HCT116 (cell line): ENCODE measurements at regions not wholly inside any gene's neighbourhood (a gene's known extent, or its start where the extent isn't known, plus 50 kb on each side); places are given as distances from the start of the nearest gene placed in this dataset.

Experiments
- ATAC-seq: fragments of 200-7000 bp; cut with Tn5 transposase; 2 replicates; pipeline ENCODE4 v1.9.1; 2020; ENCODE audit warnings: mild to moderate bottlenecking, moderate library complexity
- BruUV-seq: library from RNA; stranded (reverse); fragments of 400-500 nt; replicated peaks from 2 replicates; lab custom pipeline; 2021; lab: Mats Ljungman, UMichigan
- CTCF ChIA-PET: fragments of 300-600 bp; sonication (Branson Sonifier 250); formaldehyde crosslinking; loops from one replicate; lab custom pipeline; 2021; ENCODE audit warnings: antibody characterized with exemption; lab: Charles Lee
- POLR2A ChIA-PET: fragments of 300-600, 350-600 bp; sonication (Branson Sonifier 250); formaldehyde crosslinking; loops from one replicate; lab custom pipeline; 2021; ENCODE audit warnings: antibody characterized with exemption; lab: Charles Lee
- RAD21 ChIA-PET, 2 experiments: fragments of 300-600 bp; sonication (Branson Sonifier 250); formaldehyde crosslinking; loops; one replicate each; lab custom pipeline; 2023; ENCODE audit warnings: low total read pairs in 2 of 2; ENCODE audit not compliant: uncharacterized antibody in 2 of 2, unreplicated experiment in 2 of 2, low non-redundant PET in 1 of 2; lab: Charles Lee
- DNase-seq: peaks from one replicate; pipeline ENCODE4 v3.0.0-alpha.2; 2010; ENCODE audit warnings: low read depth, low spot score
- H2AFZ ChIP-seq: fragments of 200-600 bp; shearing (Covaris generic), sonication (generic); 2 replicates; pipeline ENCODE4 v1.6.1; 2017; ENCODE audit warnings: low read depth, mixed run types, mixed read lengths, antibody characterized with exemption, low read length; ENCODE audit not compliant: poor library complexity, severe bottlenecking
- H3K27ac ChIP-seq: 2 replicates; pipeline ENCODE4 v1.5.1; 2012; ENCODE audit warnings: low read depth, low read length
- H3K27me3 ChIP-seq: fragments of 200-600 bp; sonication (generic); 2 replicates; pipeline ENCODE4 v1.6.1; 2016; ENCODE audit warnings: mixed run types, low read length, mixed read lengths; ENCODE audit not compliant: insufficient read depth
- H3K36me3 ChIP-seq, 2 experiments: fragments of 200-500 bp in 1 of 2; fragments of 200-600 bp in 1 of 2; sonication (Bioruptor generic) in 1 of 2; sonication (generic) in 1 of 2; 2 replicates each; pipeline versions ENCODE4 v1.5.1 to v1.6.1; 2014 to 2016; ENCODE audit warnings: low read length in 2 of 2, inconsistent platforms in 1 of 2, mixed read lengths in 1 of 2, mixed run types in 1 of 2; ENCODE audit not compliant: insufficient read depth in 2 of 2, control insufficient read depth in 1 of 2
- H3K4me1 ChIP-seq, 2 experiments: fragments of 200-600 bp in 1 of 2; sonication (generic) in 1 of 2; 2 replicates each; pipeline versions ENCODE4 v1.5.1 to v1.6.1; 2012 to 2017; ENCODE audit warnings: low read length in 2 of 2, inconsistent platforms in 1 of 2, mild to moderate bottlenecking in 1 of 2, mixed read lengths in 1 of 2, mixed run types in 1 of 2, moderate library complexity in 1 of 2; ENCODE audit not compliant: insufficient read depth in 2 of 2, control insufficient read depth in 1 of 2
- H3K4me2 ChIP-seq: fragments of 200-600 bp; sonication (generic); 2 replicates; pipeline ENCODE4 v1.6.1; 2017; ENCODE audit warnings: mixed run types, low read length, mixed read lengths
- H3K4me3 ChIP-seq, 2 experiments: fragments of 200-600 bp in 1 of 2; sonication (generic) in 1 of 2; replicated peaks in 1 of 2; 2 replicates each; pipeline ENCODE4 v1.5.1; 2011 to 2016; ENCODE audit warnings: low read length in 2 of 2, control low read depth in 1 of 2, low read depth in 1 of 2, mild to moderate bottlenecking in 1 of 2, mixed read lengths in 1 of 2, mixed run types in 1 of 2
- H3K79me2 ChIP-seq: fragments of 200-600 bp; sonication (generic); 2 replicates; pipeline ENCODE4 v1.6.1; 2017; ENCODE audit warnings: mild to moderate bottlenecking, mixed run types, low read length, moderate library complexity, mixed read lengths; ENCODE audit not compliant: insufficient read depth
- H3K9ac ChIP-seq: fragments of 200-600 bp; sonication (generic); 2 replicates; pipeline ENCODE4 v1.6.1; 2016; ENCODE audit warnings: low read length, mixed read lengths
- H3K9me2 ChIP-seq: fragments of 200-600 bp; sonication (generic), shearing (Covaris generic); 2 replicates; pipeline ENCODE4 v1.6.1; 2017; ENCODE audit warnings: mixed run types, mild to moderate bottlenecking, moderate library complexity; ENCODE audit not compliant: insufficient read depth
- H3K9me3 ChIP-seq, 2 experiments: fragments of 200-500 bp in 1 of 2; fragments of 200-600 bp in 1 of 2; sonication (Bioruptor generic) in 1 of 2; sonication (generic) in 1 of 2; 2 replicates each; pipeline ENCODE4 v1.6.1; 2014 to 2017; ENCODE audit warnings: low read length in 2 of 2, mixed read lengths in 2 of 2, inconsistent platforms in 1 of 2, low read depth in 1 of 2, mild to moderate bottlenecking in 1 of 2, mixed run types in 1 of 2, moderate library complexity in 1 of 2; ENCODE audit not compliant: control insufficient read depth in 1 of 2, insufficient read depth in 1 of 2
- H4K20me1 ChIP-seq: fragments of 200-600 bp; sonication (generic), shearing (Covaris generic); 2 replicates; pipeline ENCODE4 v1.6.1; 2017; ENCODE audit warnings: mixed run types, mild to moderate bottlenecking, moderate library complexity; ENCODE audit not compliant: insufficient read depth
- ATF3 ChIP-seq: IDR thresholded peaks from 2 replicates; pipeline ENCODE4 v1.6.1; 2012
- CEBPB ChIP-seq: IDR thresholded peaks from 2 replicates; pipeline ENCODE4 v1.6.1; 2012; ENCODE audit warnings: low read depth
- ELF1 ChIP-seq: IDR thresholded peaks from 2 replicates; pipeline ENCODE4 v1.6.1; 2012; ENCODE audit warnings: low read depth, borderline replicate concordance
- EZH2 ChIP-seq: fragments of 200-600 bp; sonication (generic); IDR thresholded peaks from 2 replicates; pipeline ENCODE4 v1.6.1; 2017; ENCODE audit warnings: antibody characterized with exemption, mixed run types
- FOSL1 ChIP-seq: IDR thresholded peaks from 2 replicates; pipeline ENCODE4 v1.6.1; 2012; ENCODE audit warnings: low read depth
- JUND ChIP-seq: IDR thresholded peaks from 2 replicates; pipeline ENCODE4 v1.6.1; 2012
- POLR2AphosphoS5 ChIP-seq: IDR thresholded peaks from 2 replicates; pipeline ENCODE4 v1.6.1; 2011; ENCODE audit warnings: mild to moderate bottlenecking, low read depth, low read length, moderate library complexity
- RAD21 ChIP-seq: IDR thresholded peaks from 2 replicates; pipeline ENCODE4 v1.6.1; 2012; ENCODE audit warnings: low read depth, mild to moderate bottlenecking
- SIN3A ChIP-seq: IDR thresholded peaks from 2 replicates; pipeline ENCODE4 v1.6.1; 2012; ENCODE audit warnings: low read depth
- SP1 ChIP-seq: IDR thresholded peaks from 2 replicates; pipeline ENCODE4 v1.6.1; 2012; ENCODE audit warnings: low read depth
- YY1 ChIP-seq: IDR thresholded peaks from 2 replicates; pipeline ENCODE4 v1.6.1; 2011; ENCODE audit warnings: low read length, low read depth, moderate library complexity, mild to moderate bottlenecking; ENCODE audit not compliant: insufficient replicate concordance; ENCODE audit errors: extremely low read depth
- ZFX ChIP-seq: fragments of 450-650 bp; IDR thresholded peaks from 2 replicates; pipeline ENCODE4 v1.6.1; 2017
- intact Hi-C: fragments of 100-400 bp; cut with micrococcal nuclease; formaldehyde crosslinking; loops from 2 replicates; pipeline ENCODE4 v1.10.0; 2022
- TF ChIP-seq, protein P1 (sequence below): IDR thresholded peaks from 2 replicates; pipeline ENCODE4 v1.6.1; 2012; ENCODE audit warnings: low read depth
- TF ChIP-seq, protein P2 (sequence below): IDR thresholded peaks from 2 replicates; pipeline ENCODE4 v1.6.1; 2011; ENCODE audit warnings: mild to moderate bottlenecking, low read length, moderate library complexity; ENCODE audit not compliant: insufficient replicate concordance; ENCODE audit errors: extremely low read depth

GRCh38 chr14:81903477-81903876 lies 369.8 kb upstream of the SEL1L start (continued):
- TF ChIP-seq, protein P1, sequence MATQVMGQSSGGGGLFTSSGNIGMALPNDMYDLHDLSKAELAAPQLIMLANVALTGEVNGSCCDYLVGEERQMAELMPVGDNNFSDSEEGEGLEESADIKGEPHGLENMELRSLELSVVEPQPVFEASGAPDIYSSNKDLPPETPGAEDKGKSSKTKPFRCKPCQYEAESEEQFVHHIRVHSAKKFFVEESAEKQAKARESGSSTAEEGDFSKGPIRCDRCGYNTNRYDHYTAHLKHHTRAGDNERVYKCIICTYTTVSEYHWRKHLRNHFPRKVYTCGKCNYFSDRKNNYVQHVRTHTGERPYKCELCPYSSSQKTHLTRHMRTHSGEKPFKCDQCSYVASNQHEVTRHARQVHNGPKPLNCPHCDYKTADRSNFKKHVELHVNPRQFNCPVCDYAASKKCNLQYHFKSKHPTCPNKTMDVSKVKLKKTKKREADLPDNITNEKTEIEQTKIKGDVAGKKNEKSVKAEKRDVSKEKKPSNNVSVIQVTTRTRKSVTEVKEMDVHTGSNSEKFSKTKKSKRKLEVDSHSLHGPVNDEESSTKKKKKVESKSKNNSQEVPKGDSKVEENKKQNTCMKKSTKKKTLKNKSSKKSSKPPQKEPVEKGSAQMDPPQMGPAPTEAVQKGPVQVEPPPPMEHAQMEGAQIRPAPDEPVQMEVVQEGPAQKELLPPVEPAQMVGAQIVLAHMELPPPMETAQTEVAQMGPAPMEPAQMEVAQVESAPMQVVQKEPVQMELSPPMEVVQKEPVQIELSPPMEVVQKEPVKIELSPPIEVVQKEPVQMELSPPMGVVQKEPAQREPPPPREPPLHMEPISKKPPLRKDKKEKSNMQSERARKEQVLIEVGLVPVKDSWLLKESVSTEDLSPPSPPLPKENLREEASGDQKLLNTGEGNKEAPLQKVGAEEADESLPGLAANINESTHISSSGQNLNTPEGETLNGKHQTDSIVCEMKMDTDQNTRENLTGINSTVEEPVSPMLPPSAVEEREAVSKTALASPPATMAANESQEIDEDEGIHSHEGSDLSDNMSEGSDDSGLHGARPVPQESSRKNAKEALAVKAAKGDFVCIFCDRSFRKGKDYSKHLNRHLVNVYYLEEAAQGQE, result no peak

DNA sequence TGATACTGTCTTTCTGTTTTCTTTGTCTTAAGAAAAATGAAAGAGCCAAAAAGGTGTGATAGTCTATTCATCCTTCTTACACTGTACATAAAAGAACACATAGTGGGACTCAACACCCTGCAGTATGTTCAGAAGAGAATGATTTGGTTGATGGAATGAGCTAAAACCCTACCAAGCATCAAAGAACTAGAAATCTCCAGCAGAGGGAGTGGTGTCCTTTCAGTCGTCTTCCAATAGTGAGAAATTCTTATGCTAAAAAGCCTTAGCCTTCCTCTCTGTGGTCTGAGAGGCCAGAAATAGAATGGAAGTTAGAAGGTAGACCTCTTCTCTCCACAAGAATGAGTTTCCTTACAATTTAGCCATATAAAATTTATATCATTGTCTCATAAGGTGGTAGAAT lies 393.4 kb upstream of the SEL1L start:
- no peak overlapping the region for H3K27ac ChIP-seq
- H4K20me1 ChIP-seq, result no peaks in the 10 kb centered on the region
- no peak for DNase-seq
- CTCF ChIA-PET, result no interaction called here
- no peak overlapping the region for H3K9ac ChIP-seq
- intact Hi-C loops, result no loop called here
- H3K4me2 ChIP-seq, result no peak overlapping the region
- H3K79me2 ChIP-seq, result no peaks in the 10 kb centered on the region
- no peaks in the 10 kb centered on the region for H3K27me3 ChIP-seq
- no peak overlapping the region for H3K4me3 ChIP-seq
- RAD21 ChIA-PET, result no interaction called here
- no peaks in the 10 kb centered on the region for H3K9me2 ChIP-seq
- no peaks in the 10 kb centered on the region for H3K4me1 ChIP-seq
- no peak overlapping the region for H2AFZ ChIP-seq
- TF ChIP-seq SIN3A, result no peak
- no peak for ATAC-seq
- no TSS peak for BruUV-seq
- POLR2A ChIA-PET, result no interaction called here
- peaks cover 0 to 18% of the 10 kb centered on the region in 2 experiments; a peak in 3 of 4 replicates for H3K9me3 ChIP-seq
- H3K36me3 ChIP-seq, result no peaks in the 10 kb centered on the region

DNA sequence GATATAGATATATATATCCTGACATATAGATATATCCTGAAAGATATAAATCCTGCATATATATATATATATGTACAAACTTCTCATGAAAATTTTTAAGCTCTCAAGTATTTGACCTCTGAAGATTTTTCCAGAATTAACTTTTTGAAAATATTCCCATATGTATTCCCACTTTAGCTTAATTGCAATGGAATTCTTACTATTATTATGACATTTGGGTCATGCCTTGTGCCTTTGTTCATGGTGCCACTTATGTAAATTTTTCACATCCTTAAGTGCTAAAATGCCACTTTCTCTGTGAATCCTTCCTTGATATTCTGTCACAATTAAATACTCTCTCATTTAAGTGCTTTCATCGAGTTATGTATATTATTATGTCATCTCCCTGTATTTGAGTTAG lies 398.2 kb upstream of the SEL1L start:
- no TSS peak for BruUV-seq
- H3K9me2 ChIP-seq, result no peaks in the 10 kb centered on the region
- intact Hi-C loops, result no loop called here
- TF ChIP-seq ZFX (no peak), RAD21 (no peak), POLR2AphosphoS5 (no peak), EZH2 (no peak), SP1 (no peak), CEBPB (no peak), YY1 (no peak), JUND (no peak), SIN3A (no peak), ELF1 (no peak), ATF3 (no peak), FOSL1 (no peak)
- TF ChIP-seq, protein P2, sequence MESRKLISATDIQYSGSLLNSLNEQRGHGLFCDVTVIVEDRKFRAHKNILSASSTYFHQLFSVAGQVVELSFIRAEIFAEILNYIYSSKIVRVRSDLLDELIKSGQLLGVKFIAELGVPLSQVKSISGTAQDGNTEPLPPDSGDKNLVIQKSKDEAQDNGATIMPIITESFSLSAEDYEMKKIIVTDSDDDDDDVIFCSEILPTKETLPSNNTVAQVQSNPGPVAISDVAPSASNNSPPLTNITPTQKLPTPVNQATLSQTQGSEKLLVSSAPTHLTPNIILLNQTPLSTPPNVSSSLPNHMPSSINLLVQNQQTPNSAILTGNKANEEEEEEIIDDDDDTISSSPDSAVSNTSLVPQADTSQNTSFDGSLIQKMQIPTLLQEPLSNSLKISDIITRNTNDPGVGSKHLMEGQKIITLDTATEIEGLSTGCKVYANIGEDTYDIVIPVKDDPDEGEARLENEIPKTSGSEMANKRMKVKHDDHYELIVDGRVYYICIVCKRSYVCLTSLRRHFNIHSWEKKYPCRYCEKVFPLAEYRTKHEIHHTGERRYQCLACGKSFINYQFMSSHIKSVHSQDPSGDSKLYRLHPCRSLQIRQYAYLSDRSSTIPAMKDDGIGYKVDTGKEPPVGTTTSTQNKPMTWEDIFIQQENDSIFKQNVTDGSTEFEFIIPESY, result no peak

More for the DNA sequence above, 398.2 kb upstream of the SEL1L start:
- POLR2A ChIA-PET, result no interaction called here
- CTCF ChIA-PET, result no interaction called here
- H3K36me3 ChIP-seq, result no peaks in the 10 kb centered on the region
- H3K9me3 ChIP-seq, result peaks cover 4 to 36% of the 10 kb centered on the region in 2 experiments; a peak in 2 of 4 replicates
- ATAC-seq (no peak), DNase-seq (no peak)
- RAD21 ChIA-PET, result no interaction called here
- H3K4me3 ChIP-seq, result no peak overlapping the region
- H3K9ac ChIP-seq, result no peak overlapping the region
- H3K4me2 ChIP-seq, result no peak overlapping the region
- no peak overlapping the region for H2AFZ ChIP-seq
- no peaks in the 10 kb centered on the region for H3K79me2 ChIP-seq
- no peaks in the 10 kb centered on the region for H3K27me3 ChIP-seq
- H3K27ac ChIP-seq, result no peak overlapping the region
- no peaks in the 10 kb centered on the region for H4K20me1 ChIP-seq
- H3K4me1 ChIP-seq, result no peaks in the 10 kb centered on the region
